GM12872 (cell line): ENCODE measurements at regions not wholly inside any gene's neighbourhood (a gene's known extent, or its start where the extent isn't known, plus 50 kb on each side); places are given as distances from the start of the nearest gene placed in this dataset.

Experiments used
- TF ChIP-seq, protein P1 (sequence below): IDR thresholded peaks from 3 replicates; pipeline ENCODE4 v1.5.1; 2011; ENCODE audit warnings: low read depth, mild to moderate bottlenecking, low read length, moderate library complexity; ENCODE audit not compliant: insufficient read depth

DNA sequence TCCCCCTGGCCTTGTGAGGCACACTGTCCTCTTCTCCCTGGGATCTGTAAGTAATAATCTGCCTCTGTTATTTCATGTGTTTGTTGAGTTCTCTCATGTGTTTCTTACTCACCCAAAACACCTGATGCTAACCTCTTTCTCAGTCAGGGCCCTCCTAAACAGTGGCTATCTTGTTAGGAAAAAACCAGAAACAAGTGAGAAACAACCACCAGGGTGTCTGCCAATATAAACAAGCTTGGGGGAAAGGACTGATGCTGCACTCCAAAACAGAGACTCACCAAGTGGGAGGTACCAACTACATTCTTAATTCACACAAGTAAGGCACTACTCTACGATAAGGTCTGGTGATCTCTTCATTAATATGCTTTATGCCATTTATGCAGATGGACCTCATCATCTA, 564.4 kb downstream of the SEMA5A start:
- TF ChIP-seq, protein P1, sequence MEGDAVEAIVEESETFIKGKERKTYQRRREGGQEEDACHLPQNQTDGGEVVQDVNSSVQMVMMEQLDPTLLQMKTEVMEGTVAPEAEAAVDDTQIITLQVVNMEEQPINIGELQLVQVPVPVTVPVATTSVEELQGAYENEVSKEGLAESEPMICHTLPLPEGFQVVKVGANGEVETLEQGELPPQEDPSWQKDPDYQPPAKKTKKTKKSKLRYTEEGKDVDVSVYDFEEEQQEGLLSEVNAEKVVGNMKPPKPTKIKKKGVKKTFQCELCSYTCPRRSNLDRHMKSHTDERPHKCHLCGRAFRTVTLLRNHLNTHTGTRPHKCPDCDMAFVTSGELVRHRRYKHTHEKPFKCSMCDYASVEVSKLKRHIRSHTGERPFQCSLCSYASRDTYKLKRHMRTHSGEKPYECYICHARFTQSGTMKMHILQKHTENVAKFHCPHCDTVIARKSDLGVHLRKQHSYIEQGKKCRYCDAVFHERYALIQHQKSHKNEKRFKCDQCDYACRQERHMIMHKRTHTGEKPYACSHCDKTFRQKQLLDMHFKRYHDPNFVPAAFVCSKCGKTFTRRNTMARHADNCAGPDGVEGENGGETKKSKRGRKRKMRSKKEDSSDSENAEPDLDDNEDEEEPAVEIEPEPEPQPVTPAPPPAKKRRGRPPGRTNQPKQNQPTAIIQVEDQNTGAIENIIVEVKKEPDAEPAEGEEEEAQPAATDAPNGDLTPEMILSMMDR = no peak

DNA sequence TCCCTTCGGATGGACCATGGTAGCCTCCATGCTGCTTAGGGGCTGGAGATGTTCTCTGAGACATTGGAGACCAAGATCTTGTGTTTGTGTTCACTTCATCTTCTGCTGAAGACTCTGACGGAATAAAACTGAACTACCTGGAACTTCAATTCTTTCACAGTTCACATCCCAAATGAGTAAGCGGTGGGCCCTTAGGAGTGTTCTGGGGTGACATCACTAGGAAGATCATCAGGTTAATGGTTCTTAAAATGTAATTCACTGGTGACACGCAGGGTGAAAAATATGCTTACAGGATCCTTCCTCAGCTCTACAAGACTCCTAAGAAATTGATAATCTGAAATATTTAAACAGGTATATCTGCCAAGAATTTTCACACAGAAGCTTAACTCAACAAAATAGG, 561.5 kb downstream of the SEMA5A start:
- TF ChIP-seq, protein P1 = no peak
